Activated T-cell treated with anti-CD3 and anti-CD28 coated beads, Interleukin-2, amount 50 U/mL, for 4 hours (primary cell): ENCODE measurements at regions not wholly inside any gene's neighbourhood (a gene's known extent, or its start where the extent isn't known, plus 50 kb on each side); places are given as distances from the start of the nearest gene placed in this dataset.

Source experiments
- ATAC-seq, 2 donors: fragments of 200-7000 bp; cut with Tn5 transposase; one replicate each; pipeline ENCODE4 v1.10.0; 2021
- DNase-seq: peaks from one replicate; pipeline ENCODE4 v3.0.0-alpha.2; 2020
- H3K27me3 Mint-ChIP-seq: one replicate; pipeline ENCODE4 v1.8.0; 2021; ENCODE audit warnings: low read depth, mixed read lengths
- H3K36me3 Mint-ChIP-seq: one replicate; pipeline ENCODE4 v1.8.0; 2022; ENCODE audit warnings: mixed read lengths; ENCODE audit not compliant: insufficient read depth
- H3K4me1 Mint-ChIP-seq: one replicate; pipeline ENCODE4 v1.8.0; 2021; ENCODE audit warnings: low read depth, mixed read lengths
- H3K4me3 Mint-ChIP-seq: one replicate; pipeline ENCODE4 v1.8.0; 2021; ENCODE audit warnings: mild to moderate bottlenecking, moderate library complexity, mixed read lengths
- H3K9me3 Mint-ChIP-seq: one replicate; pipeline ENCODE4 v1.8.0; 2021; ENCODE audit warnings: mixed read lengths

- H3K4me3 Mint-ChIP-seq, result no peak overlapping the region
- H3K27me3 Mint-ChIP-seq, result no peaks in the 10 kb centered on the region
- DNase-seq (no peak), ATAC-seq (no peak)
- H3K4me1 Mint-ChIP-seq, result no peaks in the 10 kb centered on the region
- H3K36me3 Mint-ChIP-seq, result peaks cover 11% of the 10 kb centered on the region
- H3K9me3 Mint-ChIP-seq, result peaks cover 10% of the 10 kb centered on the region
Observed at GRCh38 chr10:6328699-6329423, 126.1 kb downstream of the PFKFB3 start.

GRCh38 chr10:6333086-6333485 lies 130.4 kb downstream of the PFKFB3 start:
- Mint-ChIP-seq H3K27me3 (no peaks in the 10 kb centered on the region), H3K36me3 (peaks cover 16% of the 10 kb centered on the region), H3K9me3 (peaks cover 14% of the 10 kb centered on the region), H3K4me3 (no peak overlapping the region), H3K4me1 (no peaks in the 10 kb centered on the region)
- DNase-seq (no peak), ATAC-seq (no peak)

GRCh38 chr10:6333973-6334372 lies 131.2 kb downstream of the PFKFB3 start:
- Mint-ChIP-seq H3K4me1 (no peaks in the 10 kb centered on the region), H3K9me3 (peaks cover 14% of the 10 kb centered on the region), H3K4me3 (no peak overlapping the region), H3K27me3 (no peaks in the 10 kb centered on the region), H3K36me3 (peaks cover 16% of the 10 kb centered on the region)
- DNase-seq (no peak), ATAC-seq (no peak)

- ATAC-seq, result no peak
- Mint-ChIP-seq H3K9me3 (peaks cover 14% of the 10 kb centered on the region), H3K4me3 (no peak overlapping the region), H3K27me3 (no peaks in the 10 kb centered on the region), H3K36me3 (peaks cover 10% of the 10 kb centered on the region), H3K4me1 (no peaks in the 10 kb centered on the region)
- no peak for DNase-seq
Observed at GRCh38 chr10:6336016-6336415, 133.3 kb downstream of the PFKFB3 start.

- Mint-ChIP-seq H3K4me3 (no peak overlapping the region), H3K36me3 (peaks cover 10% of the 10 kb centered on the region), H3K27me3 (no peaks in the 10 kb centered on the region), H3K4me1 (no peaks in the 10 kb centered on the region), H3K9me3 (peaks cover 14% of the 10 kb centered on the region)
- DNase-seq (no peak), ATAC-seq (no peak)
Observed at GRCh38 chr10:6337382-6337781, 134.7 kb downstream of the PFKFB3 start.

GRCh38 chr10:6338361-6338760 lies 135.6 kb downstream of the PFKFB3 start:
- DNase-seq (no peak), ATAC-seq (no peak)
- Mint-ChIP-seq H3K4me1 (no peaks in the 10 kb centered on the region), H3K4me3 (no peak overlapping the region), H3K27me3 (no peaks in the 10 kb centered on the region), H3K36me3 (peaks cover 9% of the 10 kb centered on the region), H3K9me3 (peaks cover 7% of the 10 kb centered on the region)

GRCh38 chr10:6339891-6340290 lies 137.2 kb downstream of the PFKFB3 start:
- Mint-ChIP-seq H3K4me3 (no peak overlapping the region), H3K4me1 (peaks cover 1% of the 10 kb centered on the region), H3K9me3 (no peaks in the 10 kb centered on the region), H3K27me3 (no peaks in the 10 kb centered on the region), H3K36me3 (no peaks in the 10 kb centered on the region)
- DNase-seq (no peak), ATAC-seq (no peak)

GRCh38 chr10:6342096-6342685 lies 139.5 kb downstream of the PFKFB3 start:
- DNase-seq, result no peak
- Mint-ChIP-seq H3K4me1 (peaks cover 22% of the 10 kb centered on the region), H3K27me3 (no peaks in the 10 kb centered on the region), H3K9me3 (no peaks in the 10 kb centered on the region), H3K36me3 (no peaks in the 10 kb centered on the region), H3K4me3 (no peak overlapping the region)
- ATAC-seq, result no peak

- ATAC-seq, result no peak
- no peaks in the 10 kb centered on the region for H3K36me3 Mint-ChIP-seq
- no peaks in the 10 kb centered on the region for H3K9me3 Mint-ChIP-seq
- peaks cover 35% of the 10 kb centered on the region for H3K4me1 Mint-ChIP-seq
- no peak for DNase-seq
- H3K27me3 Mint-ChIP-seq, result no peaks in the 10 kb centered on the region
- H3K4me3 Mint-ChIP-seq, result no peak overlapping the region
Observed at GRCh38 chr10:6343305-6344010, 140.7 kb downstream of the PFKFB3 start.

- ATAC-seq (no peak), DNase-seq (no peak)
- H3K4me1 Mint-ChIP-seq, result peaks cover 52% of the 10 kb centered on the region
- no peaks in the 10 kb centered on the region for H3K27me3 Mint-ChIP-seq
- no peak overlapping the region for H3K4me3 Mint-ChIP-seq
- H3K9me3 Mint-ChIP-seq, result no peaks in the 10 kb centered on the region
- H3K36me3 Mint-ChIP-seq, result no peaks in the 10 kb centered on the region
Observed at GRCh38 chr10:6345404-6345803, 142.7 kb downstream of the PFKFB3 start.

GRCh38 chr10:6346631-6347030 lies 143.9 kb downstream of the PFKFB3 start:
- Mint-ChIP-seq H3K9me3 (no peaks in the 10 kb centered on the region), H3K27me3 (no peaks in the 10 kb centered on the region), H3K4me3 (no peak overlapping the region), H3K4me1 (peaks cover 55% of the 10 kb centered on the region), H3K36me3 (no peaks in the 10 kb centered on the region)
- DNase-seq, result no peak
- ATAC-seq, result no peak

- Mint-ChIP-seq H3K4me1 (peaks cover 55% of the 10 kb centered on the region), H3K27me3 (no peaks in the 10 kb centered on the region), H3K9me3 (no peaks in the 10 kb centered on the region), H3K4me3 (peak overlapping the region; percentile 72), H3K36me3 (no peaks in the 10 kb centered on the region)
- DNase-seq (peak; percentile 48), ATAC-seq (peak; percentile 58 to 69)
Observed at GRCh38 chr10:6347391-6347951, 144.7 kb downstream of the PFKFB3 start.

- no peaks in the 10 kb centered on the region for H3K27me3 Mint-ChIP-seq
- peak; percentile 89 to 94 for ATAC-seq
- peak; percentile 77 for DNase-seq
- no peaks in the 10 kb centered on the region for H3K9me3 Mint-ChIP-seq
- peak overlapping the region; percentile 72 for H3K4me3 Mint-ChIP-seq
- no peaks in the 10 kb centered on the region for H3K36me3 Mint-ChIP-seq
- peaks cover 55% of the 10 kb centered on the region for H3K4me1 Mint-ChIP-seq
Observed at GRCh38 chr10:6348096-6348874, 145.6 kb downstream of the PFKFB3 start.
